Central memory CD8-positive, alpha-beta T cell (primary cell): ENCODE measurements at regions not wholly inside any gene's neighbourhood (a gene's known extent, or its start where the extent isn't known, plus 50 kb on each side); places are given as distances from the start of the nearest gene placed in this dataset.

Source experiments
- ATAC-seq: fragments of 150-1000 bp; cut with Tn5 transposase; replicated peaks from 2 replicates; pipeline ENCODE4 v1.10.0; 2022; ENCODE audit warnings: mild to moderate bottlenecking, moderate FRiP score, moderate number of reproducible peaks; ENCODE audit not compliant: poor library complexity, severe bottlenecking; ENCODE audit errors: extremely low read depth
- DNase-seq, 2 donors: peaks; one replicate each; pipeline ENCODE4 v3.0.0; 2021; ENCODE audit warnings: low spot score in 2 of 2
- H3K27ac Mint-ChIP-seq: one replicate; pipeline ENCODE4 v1.8.0; 2022; ENCODE audit warnings: low read depth, mild to moderate bottlenecking, moderate library complexity, mixed read lengths
- H3K27me3 Mint-ChIP-seq: one replicate; pipeline ENCODE4 v1.8.0; 2022; ENCODE audit warnings: mixed read lengths
- H3K36me3 Mint-ChIP-seq: one replicate; pipeline ENCODE4 v1.8.0; 2022; ENCODE audit warnings: mild to moderate bottlenecking, moderate library complexity, mixed read lengths; ENCODE audit not compliant: insufficient read depth
- H3K4me1 Mint-ChIP-seq: one replicate; pipeline ENCODE4 v1.8.0; 2022; ENCODE audit warnings: mixed read lengths
- H3K4me3 Mint-ChIP-seq: one replicate; pipeline ENCODE4 v1.8.0; 2022; ENCODE audit warnings: mild to moderate bottlenecking, moderate library complexity, mixed read lengths
- H3K9me3 Mint-ChIP-seq: one replicate; pipeline ENCODE4 v1.8.0; 2022; ENCODE audit warnings: mixed read lengths

- no peak for ATAC-seq
- no peak for DNase-seq
- H3K36me3 Mint-ChIP-seq, result no peaks in the 10 kb centered on the region
- no peaks in the 10 kb centered on the region for H3K4me1 Mint-ChIP-seq
- no peak overlapping the region for H3K4me3 Mint-ChIP-seq
- H3K27me3 Mint-ChIP-seq, result no peaks in the 10 kb centered on the region
- no peaks in the 10 kb centered on the region for H3K9me3 Mint-ChIP-seq
- H3K27ac Mint-ChIP-seq, result no peak overlapping the region
These were observed 339.7 kb downstream of the USP25 start for GRCh38 chr21:16069178-16070112.

GRCh38 chr21:16070207-16070651 lies 340.4 kb downstream of the USP25 start:
- no peaks in the 10 kb centered on the region for H3K4me1 Mint-ChIP-seq

GRCh38 chr21:16071092-16071491 lies 341.3 kb downstream of the USP25 start:
- no peaks in the 10 kb centered on the region for H3K36me3 Mint-ChIP-seq
- DNase-seq (no peak), ATAC-seq (no peak)
- no peak overlapping the region for H3K27ac Mint-ChIP-seq
- no peaks in the 10 kb centered on the region for H3K9me3 Mint-ChIP-seq
- no peaks in the 10 kb centered on the region for H3K4me1 Mint-ChIP-seq
- H3K27me3 Mint-ChIP-seq, result no peaks in the 10 kb centered on the region
- H3K4me3 Mint-ChIP-seq, result no peak overlapping the region

More at GRCh38 chr21:16070207-16070651, 340.4 kb downstream of the USP25 start:
- Mint-ChIP-seq H3K4me3 (no peak overlapping the region), H3K36me3 (no peaks in the 10 kb centered on the region), H3K27ac (no peak overlapping the region), H3K9me3 (no peaks in the 10 kb centered on the region), H3K27me3 (no peaks in the 10 kb centered on the region)
- DNase-seq (no peak), ATAC-seq (no peak)

GRCh38 chr21:16071761-16072160 lies 342.0 kb downstream of the USP25 start:
- Mint-ChIP-seq H3K36me3 (no peaks in the 10 kb centered on the region), H3K4me1 (no peaks in the 10 kb centered on the region), H3K27me3 (no peaks in the 10 kb centered on the region), H3K27ac (no peak overlapping the region), H3K9me3 (no peaks in the 10 kb centered on the region), H3K4me3 (no peak overlapping the region)
- no peak for DNase-seq
- ATAC-seq, result no peak

- Mint-ChIP-seq H3K36me3 (no peaks in the 10 kb centered on the region), H3K27me3 (no peaks in the 10 kb centered on the region), H3K9me3 (no peaks in the 10 kb centered on the region), H3K4me3 (no peak overlapping the region), H3K4me1 (no peaks in the 10 kb centered on the region), H3K27ac (no peak overlapping the region)
- DNase-seq (no peak), ATAC-seq (no peak)
These were observed 342.4 kb downstream of the USP25 start for GRCh38 chr21:16072221-16072620.

GRCh38 chr21:16072737-16073136 lies 343.0 kb downstream of the USP25 start:
- ATAC-seq, result no peak
- Mint-ChIP-seq H3K4me1 (no peaks in the 10 kb centered on the region), H3K4me3 (no peak overlapping the region), H3K27me3 (no peaks in the 10 kb centered on the region), H3K36me3 (no peaks in the 10 kb centered on the region), H3K9me3 (no peaks in the 10 kb centered on the region), H3K27ac (no peak overlapping the region)
- no peak for DNase-seq

GRCh38 chr21:16073586-16073985 lies 343.8 kb downstream of the USP25 start:
- Mint-ChIP-seq H3K27ac (no peak overlapping the region), H3K4me3 (no peak overlapping the region), H3K27me3 (no peaks in the 10 kb centered on the region), H3K9me3 (no peaks in the 10 kb centered on the region), H3K36me3 (peaks cover under 1% of the 10 kb centered on the region), H3K4me1 (no peaks in the 10 kb centered on the region)
- ATAC-seq (no peak), DNase-seq (no peak)

GRCh38 chr21:16074950-16075489 lies 345.2 kb downstream of the USP25 start:
- Mint-ChIP-seq H3K36me3 (peaks cover 2% of the 10 kb centered on the region), H3K4me1 (no peaks in the 10 kb centered on the region), H3K4me3 (no peak overlapping the region), H3K27ac (no peak overlapping the region), H3K27me3 (no peaks in the 10 kb centered on the region), H3K9me3 (no peaks in the 10 kb centered on the region)
- ATAC-seq, result no peak
- no peak for DNase-seq

- Mint-ChIP-seq H3K4me1 (no peaks in the 10 kb centered on the region), H3K36me3 (peaks cover 2% of the 10 kb centered on the region), H3K4me3 (no peak overlapping the region), H3K27me3 (no peaks in the 10 kb centered on the region), H3K9me3 (no peaks in the 10 kb centered on the region), H3K27ac (no peak overlapping the region)
- ATAC-seq, result no peak
- no peak for DNase-seq
These were observed 346.0 kb downstream of the USP25 start for GRCh38 chr21:16075649-16076282.

- DNase-seq (no peak), ATAC-seq (no peak)
- no peak overlapping the region for H3K4me3 Mint-ChIP-seq
- H3K9me3 Mint-ChIP-seq, result no peaks in the 10 kb centered on the region
- no peaks in the 10 kb centered on the region for H3K4me1 Mint-ChIP-seq
- no peaks in the 10 kb centered on the region for H3K27me3 Mint-ChIP-seq
- H3K27ac Mint-ChIP-seq, result no peak overlapping the region
- H3K36me3 Mint-ChIP-seq, result peaks cover 2% of the 10 kb centered on the region
These were observed 346.7 kb downstream of the USP25 start for GRCh38 chr21:16076465-16076864.

GRCh38 chr21:16078382-16078781 lies 348.6 kb downstream of the USP25 start:
- ATAC-seq, result no peak

GRCh38 chr21:16079830-16080229 lies 350.0 kb downstream of the USP25 start:
- no peaks in the 10 kb centered on the region for H3K4me1 Mint-ChIP-seq
- ATAC-seq, result no peak
- H3K9me3 Mint-ChIP-seq, result no peaks in the 10 kb centered on the region
- no peak for DNase-seq
- no peak overlapping the region for H3K27ac Mint-ChIP-seq
- H3K4me3 Mint-ChIP-seq, result no peak overlapping the region
- H3K36me3 Mint-ChIP-seq, result peaks cover 2% of the 10 kb centered on the region
- H3K27me3 Mint-ChIP-seq, result no peaks in the 10 kb centered on the region

More at GRCh38 chr21:16078382-16078781, 348.6 kb downstream of the USP25 start:
- H3K4me1 Mint-ChIP-seq, result no peaks in the 10 kb centered on the region
- DNase-seq, result no peak
- no peaks in the 10 kb centered on the region for H3K27me3 Mint-ChIP-seq
- H3K9me3 Mint-ChIP-seq, result no peaks in the 10 kb centered on the region
- H3K27ac Mint-ChIP-seq, result no peak overlapping the region
- H3K36me3 Mint-ChIP-seq, result peaks cover 2% of the 10 kb centered on the region
- H3K4me3 Mint-ChIP-seq, result no peak overlapping the region

- no peak overlapping the region for H3K4me3 Mint-ChIP-seq
- H3K4me1 Mint-ChIP-seq, result no peaks in the 10 kb centered on the region
- no peak overlapping the region for H3K27ac Mint-ChIP-seq
- ATAC-seq (no peak), DNase-seq (no peak)
- H3K36me3 Mint-ChIP-seq, result peaks cover 2% of the 10 kb centered on the region
- no peaks in the 10 kb centered on the region for H3K9me3 Mint-ChIP-seq
- H3K27me3 Mint-ChIP-seq, result no peaks in the 10 kb centered on the region
These were observed 351.5 kb downstream of the USP25 start for GRCh38 chr21:16081304-16081703.
